Activated T-helper 1 cell treated with Interleukin-2 at 50 U/mL for 16 hours (primary cell): ENCODE measurements at regions not wholly inside any gene's neighbourhood (a gene's known extent, or its start where the extent isn't known, plus 50 kb on each side); places are given as distances from the start of the nearest gene placed in this dataset.

ENCODE experiments used
- DNase-seq: peaks from one replicate; pipeline ENCODE4 v3.0.0-alpha.2; 2020; ENCODE audit warnings: low read depth

DNA sequence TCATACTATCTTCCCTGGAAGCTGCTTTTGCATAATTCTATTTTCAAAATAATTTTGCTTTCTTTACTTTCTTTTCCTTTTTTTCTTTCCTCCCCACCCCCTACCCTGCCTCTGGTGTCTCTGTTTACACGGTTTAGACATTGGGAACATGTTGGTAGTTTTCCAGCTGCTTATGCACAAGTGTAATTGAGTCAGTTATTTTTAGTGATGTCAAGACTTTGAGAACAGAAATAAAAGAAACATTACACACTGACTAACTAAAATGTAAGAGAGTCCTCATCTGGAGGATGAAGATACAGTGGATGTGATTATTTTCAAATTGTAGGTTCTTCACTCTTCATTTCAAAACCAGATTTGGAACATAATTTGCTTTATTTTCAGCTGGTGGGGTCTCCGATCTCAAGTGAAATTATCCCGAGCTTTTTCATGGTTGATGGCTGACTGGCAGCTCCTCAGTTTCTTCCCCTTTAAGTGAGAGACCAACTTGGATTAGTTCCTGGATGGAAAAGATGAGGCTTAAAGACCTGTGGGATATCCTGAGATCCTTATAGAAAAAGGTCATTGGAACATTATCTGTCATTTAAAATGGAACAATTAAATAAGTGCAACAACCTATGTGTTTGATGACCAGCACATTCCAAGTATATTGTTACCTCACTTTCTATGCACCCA is 154.4 kb upstream of the ZNF462 start:
- no peak for DNase-seq

DNA sequence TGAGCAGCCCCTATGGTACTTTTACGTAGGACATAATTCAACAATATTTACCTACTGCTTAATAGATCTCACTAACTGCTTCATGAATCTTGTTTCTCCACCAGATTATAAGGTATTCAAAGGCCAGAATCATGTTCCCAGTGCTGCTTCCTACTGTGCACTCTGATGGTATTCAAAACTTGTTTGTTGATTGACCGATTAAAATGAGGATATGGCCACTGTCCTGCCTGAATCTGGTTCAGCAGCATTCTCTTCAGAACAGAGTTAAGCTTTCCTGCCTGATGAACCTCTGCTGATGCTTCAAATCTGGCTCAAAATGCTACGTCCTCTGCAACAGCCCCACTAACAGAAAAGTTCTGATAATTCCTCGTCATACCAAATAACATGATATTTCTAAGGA is 150.7 kb upstream of the ZNF462 start:
- no peak for DNase-seq

- no peak for DNase-seq
Measured at GRCh38 chr9:106713206-106713605, 149.8 kb upstream of the ZNF462 start.

GRCh38 chr9:106716820-106717219 is 146.1 kb upstream of the ZNF462 start:
- DNase-seq: no peak

DNA sequence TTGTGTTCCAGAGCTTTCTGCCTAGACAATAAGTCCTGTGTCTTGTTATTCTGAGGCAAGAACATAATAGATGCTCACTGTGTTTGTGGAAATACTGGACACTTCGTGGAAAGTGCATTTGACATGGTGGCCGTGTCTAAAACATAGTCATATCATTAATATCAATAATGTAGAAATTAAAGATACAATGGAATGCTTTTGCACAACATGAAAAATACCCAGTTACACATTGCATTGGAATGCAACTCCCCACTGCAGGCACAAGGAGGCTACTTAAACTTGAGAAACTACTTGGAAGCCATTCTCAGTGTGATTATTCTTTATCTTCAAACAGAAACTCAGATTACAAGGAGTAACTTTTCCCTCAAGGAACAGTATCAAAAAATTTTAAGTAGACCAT is 145.3 kb upstream of the ZNF462 start:
- no peak for DNase-seq

DNA sequence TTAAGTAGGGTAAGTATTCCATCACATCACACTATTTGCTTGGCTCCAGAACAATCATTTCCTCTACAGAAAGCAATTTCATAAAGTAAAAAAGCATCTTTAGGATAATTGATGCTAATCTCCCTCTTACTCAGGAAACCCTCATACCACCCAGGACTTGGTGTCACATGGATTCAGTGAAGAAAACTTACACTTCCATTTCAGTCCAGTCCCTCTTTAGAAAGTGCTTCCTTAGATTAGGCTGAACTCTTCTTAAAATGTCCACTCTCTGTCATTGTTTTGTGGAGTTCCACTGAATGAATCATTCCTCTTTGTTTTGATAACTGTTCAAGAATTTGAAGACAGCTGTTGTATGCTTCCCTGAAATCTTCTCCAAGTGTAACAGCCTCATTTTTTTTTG is 144.0 kb upstream of the ZNF462 start:
- DNase-seq: no peak

DNA sequence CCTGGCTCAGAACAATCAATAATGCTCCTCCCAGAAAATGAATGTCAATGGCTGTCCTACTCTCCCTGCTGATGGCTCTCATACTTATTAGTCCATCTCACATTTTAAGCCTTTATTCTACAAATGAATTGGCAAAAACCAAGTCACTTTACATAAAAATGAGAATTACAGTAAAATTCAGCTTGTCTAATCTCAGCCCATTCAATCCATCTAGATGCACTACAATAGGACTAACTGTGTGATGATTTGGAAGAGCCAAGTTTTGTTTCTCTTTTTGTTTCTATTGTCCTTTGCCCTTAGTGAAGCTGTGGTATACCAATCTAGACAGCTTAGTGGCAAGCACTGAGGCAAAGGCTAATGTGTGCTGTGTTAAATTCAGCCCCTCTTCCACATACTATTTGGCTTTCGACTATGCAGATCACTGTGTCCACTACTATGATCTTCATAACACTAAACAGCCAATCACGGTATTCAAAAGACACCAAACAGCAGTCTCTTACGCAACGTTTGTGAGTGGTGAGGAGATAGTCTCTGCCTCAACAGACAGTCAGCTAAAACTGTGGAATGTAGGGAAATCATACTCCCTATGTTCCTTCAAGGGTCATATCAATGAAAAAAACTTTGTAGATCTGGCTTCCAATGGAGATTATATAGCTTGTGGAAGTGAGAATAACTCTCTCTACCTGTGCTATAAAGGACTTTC is 140.8 kb upstream of the ZNF462 start:
- DNase-seq: no peak

- no peak for DNase-seq
Measured at GRCh38 chr9:106723926-106724325, 139.0 kb upstream of the ZNF462 start.

DNA sequence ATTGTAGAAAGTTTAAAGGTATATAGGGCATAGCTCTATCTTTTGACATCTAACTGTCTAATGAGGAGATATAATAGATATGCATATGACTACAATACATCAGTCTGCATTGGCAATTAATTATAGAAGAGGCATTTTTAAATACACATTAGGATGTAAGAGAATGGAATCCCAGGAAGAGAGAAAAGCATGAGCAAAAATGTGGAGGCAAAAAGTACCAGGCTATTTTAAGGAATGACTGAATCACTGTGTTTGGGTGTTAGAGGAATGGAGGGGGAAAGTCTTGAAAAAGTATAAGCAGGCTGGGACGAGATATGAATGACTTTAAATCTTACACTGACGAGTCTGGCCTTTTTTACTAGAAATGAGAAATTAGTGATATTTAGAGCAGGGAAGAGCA is 138.4 kb upstream of the ZNF462 start:
- DNase-seq: no peak

- no peak for DNase-seq
Measured at GRCh38 chr9:106726070-106726815, 136.7 kb upstream of the ZNF462 start.

- DNase-seq: no peak
Measured at GRCh38 chr9:106727969-106728368, 135.0 kb upstream of the ZNF462 start.

DNA sequence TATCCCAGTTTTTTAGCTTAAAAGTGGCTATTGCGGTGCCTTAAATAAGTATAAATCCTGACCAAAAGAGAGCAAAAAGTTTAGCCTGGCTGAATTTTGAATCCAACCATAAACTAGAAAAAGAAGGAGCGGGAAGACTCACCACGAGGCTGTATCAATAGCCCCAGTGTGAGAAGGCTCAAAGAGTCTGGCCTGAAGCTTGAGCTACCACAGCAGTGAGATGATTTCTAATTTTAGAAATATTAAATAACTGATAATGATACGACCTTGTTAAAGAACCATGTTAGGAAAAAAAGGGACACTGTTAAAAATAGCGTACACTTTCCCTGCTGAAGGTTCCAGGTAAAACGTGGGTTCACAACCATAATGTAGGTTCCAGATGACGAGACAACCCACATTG is 134.1 kb upstream of the ZNF462 start:
- DNase-seq: no peak

- no peak for DNase-seq
Measured at GRCh38 chr9:106731910-106732309, 131.1 kb upstream of the ZNF462 start.

DNA sequence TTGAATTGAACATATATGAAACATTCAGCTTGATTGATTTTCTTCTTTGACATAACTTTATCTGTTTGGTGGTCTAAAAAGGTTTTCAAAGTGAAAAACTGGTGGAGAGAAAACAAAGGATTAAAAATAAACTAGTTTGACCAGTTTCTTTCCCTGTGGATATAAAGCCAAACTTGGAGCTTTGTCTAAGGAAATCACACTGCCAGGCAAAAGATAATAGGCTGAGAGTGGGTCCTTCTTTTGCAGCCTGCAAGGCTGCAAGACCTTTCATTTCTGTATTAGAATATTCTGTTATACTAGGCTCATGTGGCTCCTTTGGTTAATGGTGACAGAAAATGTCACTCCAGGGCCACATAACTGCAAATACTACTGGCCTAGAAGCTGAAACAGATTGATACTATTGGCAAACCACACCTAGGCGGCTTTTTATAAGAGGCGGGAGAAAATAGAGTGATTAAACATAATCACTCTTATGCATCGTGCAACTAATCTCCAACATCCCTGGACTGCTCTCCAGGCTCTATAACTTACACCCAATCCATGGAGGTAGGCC is 129.1 kb upstream of the ZNF462 start:
- no peak for DNase-seq

GRCh38 chr9:106737516-106737915 is 125.5 kb upstream of the ZNF462 start:
- no peak for DNase-seq

- no peak for DNase-seq
Measured at GRCh38 chr9:106738109-106738508, 124.9 kb upstream of the ZNF462 start.

- DNase-seq: no peak
Measured at GRCh38 chr9:106745457-106745856, 117.5 kb upstream of the ZNF462 start.

DNA sequence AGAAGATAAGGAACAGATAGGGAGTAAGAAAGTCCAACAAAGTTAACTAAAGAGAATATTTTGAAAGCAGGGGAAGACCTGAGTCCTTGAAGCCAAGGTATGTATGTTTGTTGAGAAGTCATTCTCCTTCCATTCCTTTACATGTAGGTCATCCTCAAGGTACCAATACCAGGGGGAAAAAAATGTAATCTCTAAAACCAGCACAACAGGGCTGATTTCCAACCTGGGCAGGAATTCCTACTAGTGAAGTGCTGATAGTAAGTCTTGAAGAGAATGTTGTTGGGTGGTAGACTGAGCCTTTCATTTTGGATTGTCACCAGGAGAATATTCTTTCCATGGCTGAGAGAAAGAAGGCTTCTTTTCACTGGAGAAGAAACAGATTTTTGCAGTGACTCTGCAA is 117.1 kb upstream of the ZNF462 start:
- DNase-seq: no peak

DNA sequence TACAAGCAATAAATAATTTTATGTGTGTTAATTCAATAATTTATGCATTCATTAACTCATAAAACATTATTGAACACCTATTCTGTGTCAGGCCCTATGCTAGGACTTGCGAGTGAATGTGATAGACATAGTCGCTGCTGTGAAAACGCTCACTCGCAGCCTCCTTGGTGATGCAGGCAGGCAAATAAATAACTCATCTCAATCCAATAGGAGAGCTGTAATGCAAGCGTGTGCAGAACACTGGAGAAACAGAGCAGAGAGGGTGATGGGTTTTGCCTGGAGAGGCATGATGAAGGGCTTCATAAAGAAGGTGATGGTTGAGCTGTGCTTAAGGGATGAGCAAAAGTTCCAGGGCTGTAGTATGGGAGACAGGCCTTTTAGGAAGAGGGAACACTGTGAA is 111.3 kb upstream of the ZNF462 start:
- DNase-seq: no peak

GRCh38 chr9:106752581-106752980 is 110.4 kb upstream of the ZNF462 start:
- no peak for DNase-seq

GRCh38 chr9:106753155-106753671 is 109.8 kb upstream of the ZNF462 start:
- no peak for DNase-seq

GRCh38 chr9:106755736-106756135 is 107.2 kb upstream of the ZNF462 start:
- DNase-seq: no peak

DNA sequence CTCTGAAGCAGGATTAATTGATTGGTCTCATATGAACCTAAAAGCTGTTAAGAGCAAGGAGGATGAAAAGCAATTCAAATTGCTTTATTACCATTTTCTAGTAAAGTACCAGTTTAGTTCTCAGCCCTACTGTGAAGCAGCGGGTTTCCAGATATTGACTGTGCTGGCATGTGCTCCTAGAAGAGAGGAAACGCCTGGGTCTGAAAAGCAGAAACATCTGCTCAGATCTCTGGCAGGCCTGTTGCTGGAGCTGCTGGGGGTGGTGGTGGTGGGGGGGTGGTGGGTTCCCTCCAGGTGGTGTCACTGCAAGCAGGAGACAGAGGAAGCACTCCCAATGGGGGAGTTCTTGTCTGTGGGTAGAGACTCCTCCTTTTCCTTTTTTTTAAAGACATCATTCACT is 105.5 kb upstream of the ZNF462 start:
- no peak for DNase-seq
